ENCODE measurements at regions not wholly inside any gene's neighbourhood (a gene's known extent, or its start where the extent isn't known, plus 50 kb on each side); places are given as distances from the start of the nearest gene placed in this dataset.

- no peak for TF ChIP-seq CTCF (conservative IDR thresholded peaks at IDR 0.05 in 1 of 2, IDR thresholded peaks at IDR 0.05 in 1 of 2; ENCODE audit: extremely low read depth in 1 of 2, insufficient read depth in 1 of 2, low read depth in 1 of 2, low read length in 2 of 2)
- TF ChIP-seq EZH2 (IDR thresholded peaks at IDR 0.05; ENCODE audit: borderline replicate concordance, low read length): no peak
These were observed 63.7 kb downstream of the KLF12 start for GRCh38 chr13:74070513-74070912.

Measured in mammary epithelial cell (primary cell).